Loucy (cell line): ENCODE measurements at regions not wholly inside any gene's neighbourhood (a gene's known extent, or its start where the extent isn't known, plus 50 kb on each side); places are given as distances from the start of the nearest gene placed in this dataset.

Experiments used
- H2AFZ ChIP-seq: fragments of 200-600 bp; sonication (generic); 2 replicates; pipeline ENCODE4 v1.6.0; 2016; ENCODE audit warnings: antibody characterized with exemption, mild to moderate bottlenecking, low read length, moderate library complexity
- H3F3A ChIP-seq: fragments of 200-600 bp; 2 replicates; pipeline ENCODE4 v1.6.0; 2016; ENCODE audit warnings: antibody characterized with exemption, low read depth, mild to moderate bottlenecking
- H3K27me3 ChIP-seq: fragments of 200-600 bp; sonication (generic); 2 replicates; pipeline ENCODE4 v1.6.1; 2014; ENCODE audit warnings: low read length, mild to moderate bottlenecking; ENCODE audit not compliant: insufficient read depth, poor library complexity, severe bottlenecking
- H3K36me3 ChIP-seq: fragments of 200-600 bp; sonication (generic); 2 replicates; pipeline ENCODE4 v1.6.1; 2016; ENCODE audit warnings: low read length; ENCODE audit not compliant: insufficient read depth
- H3K4me1 ChIP-seq: fragments of 200-600 bp; sonication (generic); 2 replicates; pipeline ENCODE4 v1.5.1; 2014; ENCODE audit warnings: low read length, mild to moderate bottlenecking; ENCODE audit not compliant: insufficient read depth, poor library complexity, severe bottlenecking
- H3K4me2 ChIP-seq: fragments of 200-600 bp; sonication (generic); 2 replicates; pipeline ENCODE4 v1.6.0; 2014; ENCODE audit warnings: antibody characterized with exemption, low read length, low read depth, mild to moderate bottlenecking; ENCODE audit not compliant: poor library complexity, severe bottlenecking
- H3K4me3 ChIP-seq: fragments of 200-600 bp; sonication (generic); 2 replicates; pipeline ENCODE4 v1.5.1; 2014; ENCODE audit warnings: low read length, mild to moderate bottlenecking, mixed read lengths; ENCODE audit not compliant: poor library complexity, severe bottlenecking
- H3K79me2 ChIP-seq: fragments of 200-600 bp; sonication (generic); 2 replicates; pipeline ENCODE4 v1.6.1; 2014; ENCODE audit warnings: low read length; ENCODE audit not compliant: insufficient read depth
- H3K9ac ChIP-seq: fragments of 200-600 bp; sonication (generic); 2 replicates; pipeline ENCODE4 v1.6.0; 2014; ENCODE audit warnings: mild to moderate bottlenecking, low read depth, low read length, moderate library complexity; ENCODE audit not compliant: poor library complexity, severe bottlenecking
- H3K9me2 ChIP-seq: fragments of 200-600 bp; sonication (generic); replicated peaks from 2 replicates; pipeline ENCODE4 v1.6.1; 2016; ENCODE audit warnings: low read depth, low read length, mixed read lengths
- H3K9me3 ChIP-seq: fragments of 200-600 bp; sonication (generic); 2 replicates; pipeline ENCODE4 v1.6.1; 2014; ENCODE audit warnings: mild to moderate bottlenecking, antibody characterized with exemption, low read length, low read depth; ENCODE audit not compliant: insufficient read depth
- H4K20me1 ChIP-seq: fragments of 200-600 bp; sonication (generic); 2 replicates; pipeline ENCODE4 v1.6.0; 2014; ENCODE audit warnings: antibody characterized with exemption, low read length, mild to moderate bottlenecking; ENCODE audit not compliant: insufficient read depth, poor library complexity, severe bottlenecking
- EZH2phosphoT487 ChIP-seq: fragments of 200-600 bp; IDR thresholded peaks from 2 replicates; pipeline ENCODE4 v1.6.1; 2018; ENCODE audit warnings: antibody characterized with exemption, mild to moderate bottlenecking, moderate library complexity, borderline replicate concordance
- TF ChIP-seq, protein P1 (sequence below): fragments of 200-600 bp; sonication (generic); conservative IDR thresholded peaks from 2 replicates; pipeline ENCODE4 v1.5.1; 2014; ENCODE audit warnings: mild to moderate bottlenecking, antibody characterized with exemption, low read length

DNA sequence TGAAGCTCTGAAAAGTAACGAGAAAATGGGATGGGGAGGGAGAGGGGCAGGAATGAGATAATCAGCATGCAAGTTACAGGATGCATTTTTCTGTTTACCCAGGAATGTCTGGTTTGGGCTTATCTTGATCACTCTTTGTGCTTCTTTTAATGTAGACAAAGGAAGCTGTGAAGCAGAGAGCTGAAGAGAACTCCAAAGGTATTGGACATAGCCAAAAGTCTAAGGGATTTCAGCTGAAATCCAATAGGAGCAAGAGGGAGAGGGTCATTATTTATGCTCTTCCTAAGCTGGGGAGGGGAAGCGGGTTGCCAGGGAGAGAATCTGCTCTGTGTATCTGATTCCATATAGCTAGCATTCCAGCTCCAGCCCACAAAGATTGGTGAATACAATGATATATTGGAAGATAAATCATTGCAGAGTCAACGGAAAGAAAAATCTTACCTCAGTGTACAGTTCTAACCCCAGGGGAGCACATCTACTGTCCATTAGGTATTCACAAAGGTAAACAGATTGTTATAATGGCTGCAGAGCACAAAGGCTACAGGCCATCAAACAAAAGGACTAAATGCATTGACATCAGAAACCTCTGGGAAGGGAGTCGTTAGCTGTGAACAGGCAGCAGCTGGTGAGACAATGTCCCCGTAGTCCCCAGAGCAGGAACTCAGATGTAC lies 61.0 kb upstream of the PELI2 start:
- no peak for TF ChIP-seq EZH2phosphoT487
- TF ChIP-seq, protein P1, sequence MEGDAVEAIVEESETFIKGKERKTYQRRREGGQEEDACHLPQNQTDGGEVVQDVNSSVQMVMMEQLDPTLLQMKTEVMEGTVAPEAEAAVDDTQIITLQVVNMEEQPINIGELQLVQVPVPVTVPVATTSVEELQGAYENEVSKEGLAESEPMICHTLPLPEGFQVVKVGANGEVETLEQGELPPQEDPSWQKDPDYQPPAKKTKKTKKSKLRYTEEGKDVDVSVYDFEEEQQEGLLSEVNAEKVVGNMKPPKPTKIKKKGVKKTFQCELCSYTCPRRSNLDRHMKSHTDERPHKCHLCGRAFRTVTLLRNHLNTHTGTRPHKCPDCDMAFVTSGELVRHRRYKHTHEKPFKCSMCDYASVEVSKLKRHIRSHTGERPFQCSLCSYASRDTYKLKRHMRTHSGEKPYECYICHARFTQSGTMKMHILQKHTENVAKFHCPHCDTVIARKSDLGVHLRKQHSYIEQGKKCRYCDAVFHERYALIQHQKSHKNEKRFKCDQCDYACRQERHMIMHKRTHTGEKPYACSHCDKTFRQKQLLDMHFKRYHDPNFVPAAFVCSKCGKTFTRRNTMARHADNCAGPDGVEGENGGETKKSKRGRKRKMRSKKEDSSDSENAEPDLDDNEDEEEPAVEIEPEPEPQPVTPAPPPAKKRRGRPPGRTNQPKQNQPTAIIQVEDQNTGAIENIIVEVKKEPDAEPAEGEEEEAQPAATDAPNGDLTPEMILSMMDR, result no peak
- no peak overlapping the region for H3K9ac ChIP-seq
- no peaks in the 10 kb centered on the region for H3K9me2 ChIP-seq
- no peak overlapping the region for H3K4me3 ChIP-seq
- no peak overlapping the region for H3K4me2 ChIP-seq
- H3K4me1 ChIP-seq, result no peaks in the 10 kb centered on the region
- no peaks in the 10 kb centered on the region for H3F3A ChIP-seq
- H3K9me3 ChIP-seq, result no peaks in the 10 kb centered on the region
- H2AFZ ChIP-seq, result no peak overlapping the region
- no peaks in the 10 kb centered on the region for H3K27me3 ChIP-seq
- no peaks in the 10 kb centered on the region for H3K79me2 ChIP-seq
- no peaks in the 10 kb centered on the region for H3K36me3 ChIP-seq
- no peaks in the 10 kb centered on the region for H4K20me1 ChIP-seq

DNA sequence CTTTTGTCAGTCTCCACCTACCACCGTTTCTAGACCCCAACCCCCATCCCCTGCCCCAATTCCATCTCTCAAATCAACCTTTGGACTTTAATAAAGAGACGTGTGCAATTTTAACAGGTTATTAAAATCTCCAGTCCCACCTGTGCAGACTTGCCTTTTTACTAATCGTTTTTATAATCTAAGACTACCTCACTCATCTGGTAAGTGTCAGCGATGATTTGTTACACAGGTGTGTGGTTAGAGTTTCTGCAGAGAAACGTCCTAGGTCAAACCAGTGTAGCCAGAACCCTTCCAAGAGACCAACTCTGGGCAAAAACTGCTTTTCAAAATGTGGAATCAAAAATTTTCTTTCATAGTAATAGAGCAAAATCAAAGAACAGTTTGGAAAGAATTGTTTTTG lies 60.4 kb upstream of the PELI2 start:
- Histone ChIP-seq H3K4me3 (no peak overlapping the region), H4K20me1 (no peaks in the 10 kb centered on the region), H3F3A (no peaks in the 10 kb centered on the region), H3K36me3 (no peaks in the 10 kb centered on the region), H3K9ac (no peak overlapping the region), H3K4me2 (no peak overlapping the region), H3K4me1 (no peaks in the 10 kb centered on the region), H3K79me2 (no peaks in the 10 kb centered on the region), H2AFZ (no peak overlapping the region), H3K27me3 (no peaks in the 10 kb centered on the region), H3K9me3 (no peaks in the 10 kb centered on the region), H3K9me2 (no peaks in the 10 kb centered on the region)
- TF ChIP-seq, protein P1, result no peak
- TF ChIP-seq EZH2phosphoT487, result no peak

DNA sequence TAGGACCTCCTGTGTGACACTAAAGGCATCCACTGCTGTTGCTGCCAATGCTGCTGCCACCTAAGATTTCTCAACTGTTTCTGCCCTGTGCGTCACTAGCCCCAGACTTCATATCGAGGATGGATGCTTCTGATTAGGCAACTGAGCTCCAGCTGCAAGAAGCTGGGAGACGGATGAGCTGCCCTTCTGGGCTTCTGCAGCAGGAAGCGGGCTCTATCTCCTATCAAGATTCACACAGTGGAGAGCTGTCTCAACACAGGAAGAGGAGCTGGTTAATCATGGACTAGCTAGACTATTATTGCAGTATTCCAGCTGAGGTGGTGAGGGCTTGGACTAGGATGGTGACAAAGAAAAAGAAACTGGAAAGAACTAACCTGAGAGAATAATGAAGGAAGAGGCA lies 59.2 kb upstream of the PELI2 start:
- H3K9me3 ChIP-seq, result no peaks in the 10 kb centered on the region
- H3K9me2 ChIP-seq, result no peaks in the 10 kb centered on the region
- H3K36me3 ChIP-seq, result no peaks in the 10 kb centered on the region
- H3K79me2 ChIP-seq, result no peaks in the 10 kb centered on the region
- H3K9ac ChIP-seq, result no peak overlapping the region
- H3K4me3 ChIP-seq, result no peak overlapping the region
- no peaks in the 10 kb centered on the region for H3K27me3 ChIP-seq
- H3F3A ChIP-seq, result no peaks in the 10 kb centered on the region
- no peak overlapping the region for H2AFZ ChIP-seq
- no peak overlapping the region for H3K4me2 ChIP-seq
- H4K20me1 ChIP-seq, result no peaks in the 10 kb centered on the region
- TF ChIP-seq, protein P1, result no peak
- TF ChIP-seq EZH2phosphoT487, result no peak
- no peaks in the 10 kb centered on the region for H3K4me1 ChIP-seq
